Heart right ventricle (tissue), 16 donors: ENCODE measurements at regions not wholly inside any gene's neighbourhood (a gene's known extent, or its start where the extent isn't known, plus 50 kb on each side); places are given as distances from the start of the nearest gene placed in this dataset.

Experiments
- ATAC-seq, 8 donors: fragments of 200-7000 bp; cut with Tn5 transposase; one replicate each; pipeline ENCODE4 v1.9.1; 2020; ENCODE audit warnings: mild to moderate bottlenecking in 8 of 8, moderate library complexity in 8 of 8, moderate number of reproducible peaks in 1 of 8
- DNase-seq, 2 donors: peaks; one replicate each; pipeline ENCODE4 v3.0.0-alpha.2; 2020
- H3K27ac ChIP-seq, 10 donors: fragments of 200-600 bp; sonication (generic) in 2 of 10; one replicate each; pipeline versions ENCODE4 v1.5.0 to v1.8.0; 2020 to 2022; ENCODE audit warnings: mild to moderate bottlenecking in 3 of 10
- H3K27me3 ChIP-seq, 7 donors: fragments of 200-600 bp; one replicate each; pipeline ENCODE4 v1.8.0; 2021 to 2022; ENCODE audit warnings: mild to moderate bottlenecking in 2 of 7
- H3K36me3 ChIP-seq, 9 donors: fragments of 200-600 bp; sonication (generic) in 1 of 9; one replicate each; pipeline versions ENCODE4 v1.5.0 to v1.8.0; 2020 to 2022; ENCODE audit warnings: mild to moderate bottlenecking in 2 of 9
- H3K4me1 ChIP-seq, 9 donors: fragments of 200-600 bp; sonication (generic) in 1 of 9; one replicate each; pipeline versions ENCODE4 v1.5.0 to v1.8.0; 2020 to 2022; ENCODE audit warnings: mild to moderate bottlenecking in 4 of 9
- H3K4me3 ChIP-seq, 10 donors: fragments of 200-600 bp; sonication (generic) in 2 of 10; one replicate each; pipeline versions ENCODE4 v1.5.0 to v1.8.0; 2020 to 2022; ENCODE audit warnings: mild to moderate bottlenecking in 7 of 10, moderate library complexity in 2 of 10
- H3K9me3 ChIP-seq, 11 donors: fragments of 200-600 bp in 10 of 11; sonication (generic) in 2 of 11; one replicate each; pipeline versions ENCODE4 v1.5.0 to v1.8.0; 2013 to 2022; ENCODE audit warnings: mild to moderate bottlenecking in 2 of 11, control low read depth in 1 of 11, moderate library complexity in 1 of 11
- WGBS, 2 donors: extraction: QIAGEN DNeasy Blood & Tissue Kit; methylation state at CpG; one replicate each; pipeline ENCODE4 v1.1.7; 2013; ENCODE audit warnings: inconsistent platforms in 1 of 2; 5-methylcytosine and 5-hydroxymethylcytosine counted together
- intact Hi-C, 10 donors: fragments of 100-400 bp; cut with DNase I; formaldehyde crosslinking; loops; one replicate each; pipeline versions ENCODE4 v1.11.1 to v1.14.2; 2022
- TF ChIP-seq, protein P1 (sequence below), 9 donors: fragments of 200-600 bp; sonication (generic) in 2 of 9; IDR thresholded peaks; one replicate each; pipeline versions ENCODE4 v1.5.0 to v1.8.0; 2021 to 2022; ENCODE audit warnings: antibody characterized with exemption in 9 of 9, mild to moderate bottlenecking in 5 of 9, moderate library complexity in 1 of 9
- donor health status: Arrhythmogenic right ventricular cardiomyopathy.
- donor health status: ischemic (EF 13 %, LVEDD 7.1; RV severe dilation, severe dysfunction).
- donor health status: healthy with polysubstance abuse.
- donor health status: DM: no; HTN: yes; CAD: no.
- donor health status: DM: no; HTN: no; CAD: no.
- donor health status: ischemic (EF 25% LVEDD 6.9; RV normal size, moderate dysfunction).
- donor health status: ischemic (EF 25% LVEDD 5.7; RV mildly dilated, moderate dysfunction).
- donor health status: healthy.
- donor health status: DM: yes; HTN: yes; CAD: no.
- donor health status: Ischemic cardiomyopathy.
- donor health status: ischemic (EF 35%, LVEDD 5.7; RV mildly dilated, moderate dysfunction).
- donor health status: nonischemic (EF 11% LVEDD 7.7; RV severe dilation, severe dysfunction).
- donor health status: DM: yes; HTN: yes; CAD: no.
- donor health status: PGD.
- donor health status: ischemic (EF 29% LVEDD 5.4; RV normal size, mild dysfunction).
- donor health status: nonischemic (EF 23%, LVEDD 6.1; RV moderate dilation, normal function).

DNA sequence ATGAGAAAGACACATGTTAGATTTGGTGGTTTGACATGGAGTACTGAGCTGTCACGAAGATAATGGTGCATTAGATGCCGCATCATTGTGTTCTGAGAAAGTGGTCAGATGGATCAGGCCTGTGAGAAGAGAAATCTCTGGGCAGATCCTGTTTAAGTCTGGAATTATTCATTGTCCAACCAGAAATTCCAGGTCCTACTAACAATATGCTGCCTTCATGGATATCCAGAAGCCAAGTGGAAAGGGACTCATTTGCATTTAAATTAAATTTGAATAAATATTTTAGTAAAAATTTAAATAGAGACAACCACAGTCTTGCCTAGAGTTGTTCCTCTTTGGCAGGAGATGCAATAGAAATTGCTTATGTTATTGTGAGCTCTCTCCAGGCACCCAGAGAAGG, 330.5 kb upstream of the TMEM132C start:
- no peaks in the 10 kb centered on the region for H3K27me3 ChIP-seq
- peaks cover 0 to 3% (median 0%) of the 10 kb centered on the region in 11 donors for H3K9me3 ChIP-seq
- DNase-seq: no peak
- no peak overlapping the region for H3K27ac ChIP-seq
- no peaks in the 10 kb centered on the region for H3K4me1 ChIP-seq
- TF ChIP-seq, protein P1, sequence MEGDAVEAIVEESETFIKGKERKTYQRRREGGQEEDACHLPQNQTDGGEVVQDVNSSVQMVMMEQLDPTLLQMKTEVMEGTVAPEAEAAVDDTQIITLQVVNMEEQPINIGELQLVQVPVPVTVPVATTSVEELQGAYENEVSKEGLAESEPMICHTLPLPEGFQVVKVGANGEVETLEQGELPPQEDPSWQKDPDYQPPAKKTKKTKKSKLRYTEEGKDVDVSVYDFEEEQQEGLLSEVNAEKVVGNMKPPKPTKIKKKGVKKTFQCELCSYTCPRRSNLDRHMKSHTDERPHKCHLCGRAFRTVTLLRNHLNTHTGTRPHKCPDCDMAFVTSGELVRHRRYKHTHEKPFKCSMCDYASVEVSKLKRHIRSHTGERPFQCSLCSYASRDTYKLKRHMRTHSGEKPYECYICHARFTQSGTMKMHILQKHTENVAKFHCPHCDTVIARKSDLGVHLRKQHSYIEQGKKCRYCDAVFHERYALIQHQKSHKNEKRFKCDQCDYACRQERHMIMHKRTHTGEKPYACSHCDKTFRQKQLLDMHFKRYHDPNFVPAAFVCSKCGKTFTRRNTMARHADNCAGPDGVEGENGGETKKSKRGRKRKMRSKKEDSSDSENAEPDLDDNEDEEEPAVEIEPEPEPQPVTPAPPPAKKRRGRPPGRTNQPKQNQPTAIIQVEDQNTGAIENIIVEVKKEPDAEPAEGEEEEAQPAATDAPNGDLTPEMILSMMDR (IDR thresholded peaks at IDR 0.05): no peak
- no peaks in the 10 kb centered on the region for H3K36me3 ChIP-seq
- ATAC-seq: no peak
- intact Hi-C loops: no loop called here
- H3K4me3 ChIP-seq: no peak overlapping the region
- 81% methylated on average over 2 of the region's 2 CpGs for WGBS, 2 donors

DNA sequence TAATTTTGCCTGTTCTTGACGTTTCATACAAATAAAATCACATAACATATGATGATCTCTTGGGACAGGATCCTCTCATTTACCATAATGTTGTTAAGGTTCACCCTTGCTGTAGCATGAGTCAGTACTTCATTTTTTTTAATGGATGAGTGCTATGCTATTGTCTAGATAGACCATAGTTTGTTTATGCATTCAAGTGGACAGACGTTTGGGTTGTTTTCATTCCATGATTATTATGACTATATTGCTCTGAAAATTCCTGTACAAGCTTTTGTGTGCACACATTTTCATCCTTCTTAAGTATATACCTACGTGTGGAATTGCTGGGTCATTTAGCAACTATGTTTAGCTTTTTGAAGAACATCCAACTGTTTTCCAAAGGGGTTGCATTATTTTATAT, 325.6 kb upstream of the TMEM132C start:
- ATAC-seq: no peak
- Histone ChIP-seq H3K27me3 (no peaks in the 10 kb centered on the region), H3K4me3 (no peak overlapping the region), H3K36me3 (no peaks in the 10 kb centered on the region), H3K27ac (no peak overlapping the region), H3K4me1 (no peaks in the 10 kb centered on the region), H3K9me3 (peaks cover 0 to under 1% (median 0%) of the 10 kb centered on the region in 11 donors)
- TF ChIP-seq, protein P1 (IDR thresholded peaks at IDR 0.05): no peak
- no peak for DNase-seq
- 51 to 62% methylated on average over 3 of the region's 3 CpGs for WGBS, 2 donors
- intact Hi-C loops: no loop called here

DNA sequence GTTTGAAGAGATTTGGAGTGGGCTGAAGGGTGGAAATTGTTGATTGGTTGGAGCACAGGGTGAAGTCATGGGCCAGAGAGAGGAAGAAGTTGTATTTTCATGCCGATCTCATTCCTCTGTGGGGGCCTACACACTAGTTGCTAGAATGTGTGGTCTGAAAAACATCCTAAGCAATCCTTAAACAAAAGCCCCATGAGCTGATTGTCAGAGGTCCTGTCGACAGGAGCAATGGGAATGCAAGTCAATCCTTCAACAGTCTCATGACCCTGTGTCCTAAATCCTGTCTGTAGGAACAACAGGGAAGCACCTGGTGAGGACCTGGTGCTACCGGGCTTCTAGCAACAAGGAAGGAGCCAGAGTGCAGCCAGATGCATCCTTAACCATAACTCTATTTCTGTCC, 324.0 kb upstream of the TMEM132C start:
- DNase-seq (no peak), ATAC-seq (no peak)
- no peak overlapping the region for H3K27ac ChIP-seq
- 40 to 52% methylated on average over 3 of the region's 3 CpGs for WGBS, 2 donors
- TF ChIP-seq, protein P1 (IDR thresholded peaks at IDR 0.05): no peak
- H3K36me3 ChIP-seq: no peaks in the 10 kb centered on the region
- H3K9me3 ChIP-seq: no peaks in the 10 kb centered on the region
- no peak overlapping the region for H3K4me3 ChIP-seq
- intact Hi-C loops: no loop called here
- no peaks in the 10 kb centered on the region for H3K27me3 ChIP-seq
- no peaks in the 10 kb centered on the region for H3K4me1 ChIP-seq

DNA sequence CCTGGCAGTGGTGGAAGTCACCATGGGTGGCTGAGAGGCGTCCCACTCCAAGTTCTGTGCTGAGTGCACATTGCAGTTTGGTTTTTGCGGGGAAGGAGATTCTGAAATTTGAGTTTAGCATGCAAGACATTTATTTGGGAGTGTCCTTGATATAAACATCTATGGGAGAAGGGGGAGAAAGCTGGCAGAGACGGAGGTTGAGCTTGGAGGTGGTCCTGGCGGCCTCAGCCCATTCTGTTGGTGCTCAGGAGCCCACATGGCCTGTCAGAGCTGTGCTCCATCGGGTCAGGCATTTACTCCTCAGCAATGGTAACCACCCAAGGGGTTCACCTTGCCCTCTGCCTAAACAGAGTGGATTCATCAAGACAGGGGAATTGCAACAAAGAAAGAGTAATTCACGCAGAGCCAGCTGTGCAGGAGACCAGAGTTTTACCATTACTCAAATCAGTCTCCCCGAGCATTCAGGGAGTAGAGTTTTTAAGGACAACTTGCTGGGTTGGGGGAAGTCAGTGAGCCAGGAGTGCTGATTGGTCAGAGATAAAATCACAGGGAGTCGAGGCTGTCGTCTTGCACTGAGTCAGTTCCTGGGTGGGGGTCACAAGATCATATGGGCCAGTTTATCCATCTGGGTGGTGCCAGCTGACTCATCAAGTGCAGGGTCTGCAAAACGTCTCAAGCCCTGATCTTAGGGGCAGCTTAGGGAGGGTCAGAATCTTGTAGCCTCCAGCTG, 323.3 kb upstream of the TMEM132C start:
- Histone ChIP-seq H3K4me3 (no peak overlapping the region), H3K9me3 (no peaks in the 10 kb centered on the region), H3K27me3 (no peaks in the 10 kb centered on the region), H3K36me3 (no peaks in the 10 kb centered on the region), H3K27ac (no peak overlapping the region), H3K4me1 (no peaks in the 10 kb centered on the region)
- intact Hi-C loops: no loop called here
- TF ChIP-seq, protein P1 (IDR thresholded peaks at IDR 0.05): no peak
- DNase-seq (no peak), ATAC-seq (no peak)
- 58 to 61% methylated on average over 10 of the region's 10 CpGs for WGBS, 2 donors
